K562 (cell line): ENCODE measurements at regions not wholly inside any gene's neighbourhood (a gene's known extent, or its start where the extent isn't known, plus 50 kb on each side); places are given as distances from the start of the nearest gene placed in this dataset.

Experiments
- ATAC-seq: fragments of 200-7000 bp; cut with Tn5 transposase; 3 replicates; pipeline ENCODE4 v1.9.1; 2020; ENCODE audit warnings: moderate library complexity
- BruUV-seq: library from RNA; stranded (reverse); fragments of 400-500 nt; replicated peaks from 2 replicates; lab custom pipeline; 2021; lab: Mats Ljungman, UMichigan
- CTCF ChIA-PET: fragments of 300-600 bp; formaldehyde crosslinking; extraction: SDS; loops from one replicate; lab custom pipeline; 2021; ENCODE audit warnings: low intra/inter-chr PET ratio; lab: Yijun Ruan, JAX
- POLR2A ChIA-PET: fragments of 300-600, 350-650 bp; sonication (Branson Sonifier 250); formaldehyde crosslinking; extraction: SDS; loops from one replicate; lab custom pipeline; 2021; ENCODE audit warnings: antibody characterized with exemption, inconsistent platforms; lab: Yijun Ruan, JAX
- DNase-seq, 4 experiments: peaks; one replicate each; pipeline versions ENCODE4 v3.0.0 to v3.0.0-alpha.2; 2011 to 2018; ENCODE audit warnings: low spot score in 3 of 4, mixed read lengths in 3 of 4; ENCODE audit errors: extremely low read depth in 1 of 4
- FAIRE-seq: peaks from 2 replicates; lab custom pipeline; 2011; peaks lifted over from hg19 to GRCh38; lab: Jason Lieb, UNC
- H2AFZ ChIP-seq: 2 replicates; pipeline ENCODE4 v1.6.0; 2011; ENCODE audit warnings: low read depth, low read length, control low read depth, inconsistent platforms
- H3K27ac ChIP-seq: fragments of 200-600 bp; 3 replicates; pipeline ENCODE4 v1.8.0; 2011; ENCODE audit warnings: low read depth, mild to moderate bottlenecking, control low read depth, inconsistent platforms, low read length, moderate library complexity, mixed read lengths; ENCODE audit errors: extremely low read depth
- H3K27me3 ChIP-seq, 2 experiments: fragments of 300-600 bp in 1 of 2; 2 replicates in 1 of 2; 3 replicates in 1 of 2; pipeline versions ENCODE4 v1.6.0 to v1.8.0; 2011; ENCODE audit warnings: inconsistent platforms in 2 of 2, low read length in 2 of 2, mild to moderate bottlenecking in 1 of 2, mixed read lengths in 1 of 2, moderate library complexity in 1 of 2; ENCODE audit not compliant: control insufficient read depth in 2 of 2, insufficient read depth in 2 of 2
- H3K36me3 ChIP-seq: fragments of 300-600 bp; 3 replicates; pipeline ENCODE4 v1.8.0; 2011; ENCODE audit warnings: mild to moderate bottlenecking, low read length, inconsistent platforms; ENCODE audit not compliant: control insufficient read depth, insufficient read depth
- H3K4me1 ChIP-seq, 2 experiments: fragments of 200-600 bp in 1 of 2; replicated peaks in 1 of 2; 2 replicates in 1 of 2; 3 replicates in 1 of 2; pipeline versions ENCODE4 v1.5.1 to v1.8.0; 2011; ENCODE audit warnings: inconsistent platforms in 2 of 2, low read length in 2 of 2, mild to moderate bottlenecking in 1 of 2, mixed read lengths in 1 of 2, moderate library complexity in 1 of 2; ENCODE audit not compliant: control insufficient read depth in 2 of 2, insufficient read depth in 2 of 2
- H3K4me2 ChIP-seq: 2 replicates; pipeline ENCODE4 v1.6.1; 2011; ENCODE audit warnings: low read length, control low read depth, inconsistent platforms, mixed read lengths; ENCODE audit not compliant: insufficient read depth
- H3K4me3 ChIP-seq: fragments of 200-600 bp; sonication (generic), shearing (Covaris generic); 2 replicates; pipeline ENCODE4 v1.5.1; 2016; ENCODE audit warnings: control low read depth, inconsistent platforms
- H3K79me2 ChIP-seq: fragments of 200-600 bp; 3 replicates; pipeline ENCODE4 v1.8.0; 2011; ENCODE audit warnings: low read length, inconsistent platforms; ENCODE audit not compliant: control insufficient read depth, insufficient read depth
- H3K9ac ChIP-seq, 2 experiments: 2 replicates each; pipeline versions ENCODE4 v1.6.0 to v1.6.1; 2011; ENCODE audit warnings: low read depth in 2 of 2, low read length in 2 of 2, control low read depth in 1 of 2, inconsistent platforms in 1 of 2, mild to moderate bottlenecking in 1 of 2, mixed read lengths in 1 of 2; ENCODE audit not compliant: insufficient read depth in 1 of 2
- H3K9me1 ChIP-seq: one replicate; pipeline ENCODE4 v1.6.0; 2011; ENCODE audit warnings: inconsistent platforms, mild to moderate bottlenecking, low read length, moderate library complexity; ENCODE audit not compliant: control insufficient read depth, insufficient read depth
- H3K9me3 ChIP-seq: replicated peaks from 2 replicates; pipeline ENCODE4 v1.5.1; 2011; ENCODE audit warnings: low read depth, low read length, inconsistent platforms; ENCODE audit not compliant: control insufficient read depth, insufficient read depth
- H4K20me1 ChIP-seq: replicated peaks from 2 replicates; pipeline ENCODE4 v1.6.1; 2011; ENCODE audit warnings: low read length, inconsistent platforms, mixed read lengths; ENCODE audit not compliant: control insufficient read depth, insufficient read depth
- GABPA ChIP-seq: fragments of 200-800 bp; sonication (Bioruptor generic); conservative IDR thresholded peaks from 2 replicates; pipeline ENCODE4 v1.6.1; 2016; ENCODE audit warnings: low read depth, missing genetic modification characterization, missing compliant biosample characterization
- NR1H2 ChIP-seq: sonication (generic); formaldehyde crosslinking; IDR thresholded peaks from 2 replicates; pipeline ENCODE4 v1.4.0; 2020; ENCODE audit warnings: mild to moderate bottlenecking, missing genetic modification reagents
- PHB2 ChIP-seq: fragments of 450-650 bp; IDR thresholded peaks from 2 replicates; pipeline ENCODE4 v1.6.1; 2017; ENCODE audit warnings: low read depth
- SMARCC2 ChIP-seq: fragments of 450-650 bp; IDR thresholded peaks from 2 replicates; pipeline ENCODE4 v1.6.1; 2017; ENCODE audit warnings: antibody characterized with exemption, moderate library complexity, mild to moderate bottlenecking, low read depth
- WGBS: fragments of 100-300 bp; shearing (Covaris generic); methylation state at CpG from one replicate; pipeline ENCODE4 v1.1.6; 2016; ENCODE audit warnings: low coverage, mixed read lengths; ENCODE audit not compliant: insufficient coverage; ENCODE audit errors: missing lambda C conversion rate; 5-methylcytosine and 5-hydroxymethylcytosine counted together
- in situ Hi-C: fragments of 300-500 bp; cut with MboI; formaldehyde crosslinking; loops from 4 replicates; pipeline ENCODE4 v1.15.0; 2018; ENCODE audit warnings: inconsistent platforms, mixed read lengths
- intact Hi-C: fragments of 100-400 bp; cut with micrococcal nuclease; formaldehyde crosslinking; loops from 2 replicates; pipeline ENCODE4 v1.14.2; 2022
- TF ChIP-seq, protein P1 (sequence below): sonication (generic); formaldehyde crosslinking; IDR thresholded peaks from 2 replicates; pipeline ENCODE4 v1.8.1; 2023; ENCODE audit warnings: mild to moderate bottlenecking, missing genetic modification reagents

DNA sequence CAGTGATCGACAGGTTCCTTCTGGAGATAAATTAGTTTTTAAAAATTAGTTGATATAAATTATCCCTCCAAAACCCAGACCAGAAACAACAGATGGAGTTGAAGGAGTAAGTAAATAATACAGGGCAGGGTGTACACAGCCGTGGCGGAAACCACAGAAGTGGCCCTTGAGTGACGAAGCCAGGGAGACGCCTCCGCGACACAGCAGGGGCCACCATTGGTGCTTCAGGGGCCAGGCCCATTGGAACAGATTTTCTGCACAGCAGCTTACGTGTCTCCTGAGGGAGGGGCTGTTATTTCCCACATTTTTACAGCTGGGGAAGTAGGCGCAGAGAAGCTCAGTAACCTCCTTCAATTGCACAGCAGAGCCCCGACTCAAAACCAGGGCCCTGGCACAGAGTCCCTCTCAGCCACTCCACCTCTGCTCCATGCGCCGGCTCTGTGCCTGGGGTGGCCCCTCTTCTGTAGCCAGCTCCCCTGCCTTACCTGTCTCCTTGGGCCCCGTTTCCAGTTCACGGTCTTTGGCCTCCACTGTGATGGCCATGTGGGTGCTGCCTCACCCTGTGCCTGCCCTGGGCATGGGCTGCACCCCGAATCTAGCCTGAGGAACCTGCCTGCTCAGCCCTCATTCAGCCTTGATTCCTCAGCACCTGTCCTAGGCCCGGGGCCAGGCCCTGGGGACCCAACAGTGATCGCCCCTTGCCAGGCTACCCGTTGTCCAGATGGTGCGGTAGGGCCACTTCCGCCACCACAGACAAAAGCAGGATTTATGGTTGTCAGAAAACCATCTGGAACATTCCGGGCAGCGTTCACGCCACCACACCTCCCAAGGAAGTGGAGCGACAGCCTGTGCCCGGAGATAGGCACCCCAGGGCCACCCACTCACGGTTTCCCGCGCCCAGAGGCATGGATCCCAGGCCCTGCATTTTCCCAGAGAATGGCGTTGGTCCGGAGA is 128.5 kb upstream of the GSE1 start (continued):
- TF ChIP-seq NR1H2 (CRISPR knock-in tag) (no peak), GABPA (tag) (no peak), PHB2 (no peak)

DNA sequence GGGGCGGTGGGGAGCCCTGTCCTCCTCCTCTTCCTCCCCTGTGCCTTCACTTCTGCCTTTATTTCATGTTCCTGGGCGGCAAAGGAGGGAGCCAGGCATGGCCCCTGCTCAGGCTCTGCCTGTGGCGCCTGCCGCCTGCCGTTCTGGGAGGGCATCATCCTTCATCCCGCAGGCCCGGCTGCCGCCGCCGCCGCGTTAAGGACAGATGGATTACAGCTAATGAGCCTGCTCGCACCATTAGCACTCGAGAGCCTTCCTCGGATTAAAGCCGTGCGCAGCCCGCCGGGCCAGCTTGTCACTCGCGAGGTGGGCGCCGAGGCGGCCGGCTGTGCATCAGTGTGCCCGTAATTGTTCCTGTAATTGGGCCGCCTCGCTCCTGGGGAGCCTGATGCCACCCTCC is 127.7 kb upstream of the GSE1 start:
- BruUV-seq = no TSS peak

More for the DNA sequence above, 127.7 kb upstream of the GSE1 start:
- Histone ChIP-seq H3K4me1 (peaks cover 0 to 58% of the 10 kb centered on the region in 2 experiments; a peak in 2 of 5 replicates), H3K27me3 (no peaks in the 10 kb centered on the region), H3K9me3 (no peaks in the 10 kb centered on the region), H3K36me3 (no peaks in the 10 kb centered on the region; the same call in 1 of the 3 replicates), H3K4me2 (no peak overlapping the region), H3K27ac (no peak overlapping the region), H2AFZ (no peak overlapping the region), H3K4me3 (no peak overlapping the region), H3K9me1 (no peaks in the 10 kb centered on the region), H3K9ac (no peak overlapping the region), H4K20me1 (peaks cover 10% of the 10 kb centered on the region; the same call in 1 of the 2 replicates), H3K79me2 (peaks cover 7% of the 10 kb centered on the region; the same call in 2 of the 3 replicates)
- ChIA-PET CTCF (no interaction called here), POLR2A (no interaction called here)
- 95% methylated on average over 23 of the region's 28 CpGs for WGBS
- TF ChIP-seq SMARCC2 = no peak
- TF ChIP-seq, protein P1, sequence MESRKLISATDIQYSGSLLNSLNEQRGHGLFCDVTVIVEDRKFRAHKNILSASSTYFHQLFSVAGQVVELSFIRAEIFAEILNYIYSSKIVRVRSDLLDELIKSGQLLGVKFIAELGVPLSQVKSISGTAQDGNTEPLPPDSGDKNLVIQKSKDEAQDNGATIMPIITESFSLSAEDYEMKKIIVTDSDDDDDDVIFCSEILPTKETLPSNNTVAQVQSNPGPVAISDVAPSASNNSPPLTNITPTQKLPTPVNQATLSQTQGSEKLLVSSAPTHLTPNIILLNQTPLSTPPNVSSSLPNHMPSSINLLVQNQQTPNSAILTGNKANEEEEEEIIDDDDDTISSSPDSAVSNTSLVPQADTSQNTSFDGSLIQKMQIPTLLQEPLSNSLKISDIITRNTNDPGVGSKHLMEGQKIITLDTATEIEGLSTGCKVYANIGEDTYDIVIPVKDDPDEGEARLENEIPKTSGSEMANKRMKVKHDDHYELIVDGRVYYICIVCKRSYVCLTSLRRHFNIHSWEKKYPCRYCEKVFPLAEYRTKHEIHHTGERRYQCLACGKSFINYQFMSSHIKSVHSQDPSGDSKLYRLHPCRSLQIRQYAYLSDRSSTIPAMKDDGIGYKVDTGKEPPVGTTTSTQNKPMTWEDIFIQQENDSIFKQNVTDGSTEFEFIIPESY (CRISPR knock-in tag) = peak; percentile 70; the same call in 1 of the 2 replicates
- in situ Hi-C loops (no loop called here), intact Hi-C loops (no loop called here)
- FAIRE-seq = no peak
- no peak for ATAC-seq
- DNase-seq = no peak
